K562 (cell line): ENCODE measurements at regions not wholly inside any gene's neighbourhood (a gene's known extent, or its start where the extent isn't known, plus 50 kb on each side); places are given as distances from the start of the nearest gene placed in this dataset.

Experiments
- ATAC-seq: fragments of 200-7000 bp; cut with Tn5 transposase; 3 replicates; pipeline ENCODE4 v1.9.1; 2020; ENCODE audit warnings: moderate library complexity
- BruUV-seq: library from RNA; stranded (reverse); fragments of 400-500 nt; replicated peaks from 2 replicates; lab custom pipeline; 2021; lab: Mats Ljungman, UMichigan
- CTCF ChIA-PET: fragments of 300-600 bp; formaldehyde crosslinking; extraction: SDS; loops from one replicate; lab custom pipeline; 2021; ENCODE audit warnings: low intra/inter-chr PET ratio; lab: Yijun Ruan, JAX
- POLR2A ChIA-PET: fragments of 300-600, 350-650 bp; sonication (Branson Sonifier 250); formaldehyde crosslinking; extraction: SDS; loops from one replicate; lab custom pipeline; 2021; ENCODE audit warnings: antibody characterized with exemption, inconsistent platforms; lab: Yijun Ruan, JAX
- DNase-seq, 4 experiments: peaks; one replicate each; pipeline versions ENCODE4 v3.0.0 to v3.0.0-alpha.2; 2011 to 2018; ENCODE audit warnings: low spot score in 3 of 4, mixed read lengths in 3 of 4; ENCODE audit errors: extremely low read depth in 1 of 4
- FAIRE-seq: peaks from 2 replicates; lab custom pipeline; 2011; peaks lifted over from hg19 to GRCh38; lab: Jason Lieb, UNC
- H2AFZ ChIP-seq: 2 replicates; pipeline ENCODE4 v1.6.0; 2011; ENCODE audit warnings: low read depth, low read length, control low read depth, inconsistent platforms
- H3K27ac ChIP-seq: fragments of 200-600 bp; 3 replicates; pipeline ENCODE4 v1.8.0; 2011; ENCODE audit warnings: low read depth, mild to moderate bottlenecking, control low read depth, inconsistent platforms, low read length, moderate library complexity, mixed read lengths; ENCODE audit errors: extremely low read depth
- H3K27me3 ChIP-seq, 2 experiments: fragments of 300-600 bp in 1 of 2; 2 replicates in 1 of 2; 3 replicates in 1 of 2; pipeline versions ENCODE4 v1.6.0 to v1.8.0; 2011; ENCODE audit warnings: inconsistent platforms in 2 of 2, low read length in 2 of 2, mild to moderate bottlenecking in 1 of 2, mixed read lengths in 1 of 2, moderate library complexity in 1 of 2; ENCODE audit not compliant: control insufficient read depth in 2 of 2, insufficient read depth in 2 of 2
- H3K36me3 ChIP-seq: fragments of 300-600 bp; 3 replicates; pipeline ENCODE4 v1.8.0; 2011; ENCODE audit warnings: mild to moderate bottlenecking, low read length, inconsistent platforms; ENCODE audit not compliant: control insufficient read depth, insufficient read depth
- H3K4me1 ChIP-seq, 2 experiments: fragments of 200-600 bp in 1 of 2; replicated peaks in 1 of 2; 2 replicates in 1 of 2; 3 replicates in 1 of 2; pipeline versions ENCODE4 v1.5.1 to v1.8.0; 2011; ENCODE audit warnings: inconsistent platforms in 2 of 2, low read length in 2 of 2, mild to moderate bottlenecking in 1 of 2, mixed read lengths in 1 of 2, moderate library complexity in 1 of 2; ENCODE audit not compliant: control insufficient read depth in 2 of 2, insufficient read depth in 2 of 2
- H3K4me2 ChIP-seq: 2 replicates; pipeline ENCODE4 v1.6.1; 2011; ENCODE audit warnings: low read length, control low read depth, inconsistent platforms, mixed read lengths; ENCODE audit not compliant: insufficient read depth
- H3K4me3 ChIP-seq: fragments of 200-600 bp; sonication (generic), shearing (Covaris generic); 2 replicates; pipeline ENCODE4 v1.5.1; 2016; ENCODE audit warnings: control low read depth, inconsistent platforms
- H3K79me2 ChIP-seq: fragments of 200-600 bp; 3 replicates; pipeline ENCODE4 v1.8.0; 2011; ENCODE audit warnings: low read length, inconsistent platforms; ENCODE audit not compliant: control insufficient read depth, insufficient read depth
- H3K9ac ChIP-seq, 2 experiments: 2 replicates each; pipeline versions ENCODE4 v1.6.0 to v1.6.1; 2011; ENCODE audit warnings: low read depth in 2 of 2, low read length in 2 of 2, control low read depth in 1 of 2, inconsistent platforms in 1 of 2, mild to moderate bottlenecking in 1 of 2, mixed read lengths in 1 of 2; ENCODE audit not compliant: insufficient read depth in 1 of 2
- H3K9me1 ChIP-seq: one replicate; pipeline ENCODE4 v1.6.0; 2011; ENCODE audit warnings: inconsistent platforms, mild to moderate bottlenecking, low read length, moderate library complexity; ENCODE audit not compliant: control insufficient read depth, insufficient read depth
- H3K9me3 ChIP-seq: replicated peaks from 2 replicates; pipeline ENCODE4 v1.5.1; 2011; ENCODE audit warnings: low read depth, low read length, inconsistent platforms; ENCODE audit not compliant: control insufficient read depth, insufficient read depth
- H4K20me1 ChIP-seq: replicated peaks from 2 replicates; pipeline ENCODE4 v1.6.1; 2011; ENCODE audit warnings: low read length, inconsistent platforms, mixed read lengths; ENCODE audit not compliant: control insufficient read depth, insufficient read depth
- ELF4 ChIP-seq: fragments of 450-650 bp; formaldehyde crosslinking; IDR thresholded peaks from 2 replicates; pipeline ENCODE4 v1.4.0; 2022; ENCODE audit warnings: missing genetic modification characterization
- FOXK2 ChIP-seq, 2 experiments: fragments of 450-650 bp; IDR thresholded peaks in 1 of 2; conservative IDR thresholded peaks in 1 of 2; 2 replicates each; pipeline ENCODE4 v1.6.1; 2016; ENCODE audit warnings: low read depth in 2 of 2, mild to moderate bottlenecking in 1 of 2
- HMGN3 ChIP-seq: IDR thresholded peaks from 2 replicates; pipeline ENCODE4 v1.6.1; 2011; ENCODE audit warnings: borderline replicate concordance, low read depth, mild to moderate bottlenecking, mixed read lengths, low read length; ENCODE audit not compliant: insufficient read length; ENCODE audit errors: extremely low read depth
- KDM5B ChIP-seq: fragments of 200-600 bp; sonication (generic); IDR thresholded peaks from 2 replicates; pipeline ENCODE4 v1.6.1; 2012; ENCODE audit warnings: low read depth, mild to moderate bottlenecking, moderate library complexity, low read length, control low read depth, inconsistent platforms; ENCODE audit not compliant: insufficient replicate concordance
- MLX ChIP-seq, 2 experiments: fragments of 450-650 bp in 1 of 2; sonication (generic) in 1 of 2; formaldehyde crosslinking; conservative IDR thresholded peaks; 2 replicates each; pipeline versions ENCODE4 v1.4.0 to v1.8.1; 2020 to 2022; ENCODE audit warnings: mild to moderate bottlenecking in 1 of 2, missing genetic modification reagents in 1 of 2
- NR1H2 ChIP-seq: sonication (generic); formaldehyde crosslinking; IDR thresholded peaks from 2 replicates; pipeline ENCODE4 v1.4.0; 2020; ENCODE audit warnings: mild to moderate bottlenecking, missing genetic modification reagents
- RBM34 ChIP-seq: fragments of 200-400 bp; formaldehyde crosslinking; IDR thresholded peaks from 2 replicates; pipeline ENCODE4 v1.6.1; 2018; ENCODE audit warnings: low read length, borderline replicate concordance; ENCODE audit not compliant: insufficient read depth
- TAF7 ChIP-seq: fragments of 450-650 bp; IDR thresholded peaks from 2 replicates; pipeline ENCODE4 v1.6.1; 2016; ENCODE audit warnings: missing genetic modification characterization, missing compliant biosample characterization
- TBL1XR1 ChIP-seq, 2 experiments: IDR thresholded peaks; 2 replicates each; pipeline ENCODE4 v1.6.1; 2012; ENCODE audit warnings: improper control_type of control experiment in 2 of 2, low read length in 2 of 2, mild to moderate bottlenecking in 1 of 2
- U2AF1 ChIP-seq: fragments of 200-400 bp; formaldehyde crosslinking; optimal IDR thresholded peaks from 2 replicates; pipeline ENCODE3; 2017; ENCODE audit warnings: mild to moderate bottlenecking, low read depth, low read length, moderate library complexity
- VEZF1 ChIP-seq: fragments of 200-800 bp; sonication (Bioruptor generic); IDR thresholded peaks from 2 replicates; pipeline ENCODE4 v1.6.1; 2017; ENCODE audit warnings: missing genetic modification characterization, missing compliant biosample characterization
- ZNF121 ChIP-seq: sonication (generic); formaldehyde crosslinking; conservative IDR thresholded peaks from 2 replicates; pipeline ENCODE4 v1.8.0; 2022; ENCODE audit warnings: missing genetic modification reagents
- WGBS: fragments of 100-300 bp; shearing (Covaris generic); methylation state at CpG from one replicate; pipeline ENCODE4 v1.1.6; 2016; ENCODE audit warnings: low coverage, mixed read lengths; ENCODE audit not compliant: insufficient coverage; ENCODE audit errors: missing lambda C conversion rate; 5-methylcytosine and 5-hydroxymethylcytosine counted together
- in situ Hi-C: fragments of 300-500 bp; cut with MboI; formaldehyde crosslinking; loops from 4 replicates; pipeline ENCODE4 v1.15.0; 2018; ENCODE audit warnings: inconsistent platforms, mixed read lengths
- intact Hi-C: fragments of 100-400 bp; cut with micrococcal nuclease; formaldehyde crosslinking; loops from 2 replicates; pipeline ENCODE4 v1.14.2; 2022

DNA sequence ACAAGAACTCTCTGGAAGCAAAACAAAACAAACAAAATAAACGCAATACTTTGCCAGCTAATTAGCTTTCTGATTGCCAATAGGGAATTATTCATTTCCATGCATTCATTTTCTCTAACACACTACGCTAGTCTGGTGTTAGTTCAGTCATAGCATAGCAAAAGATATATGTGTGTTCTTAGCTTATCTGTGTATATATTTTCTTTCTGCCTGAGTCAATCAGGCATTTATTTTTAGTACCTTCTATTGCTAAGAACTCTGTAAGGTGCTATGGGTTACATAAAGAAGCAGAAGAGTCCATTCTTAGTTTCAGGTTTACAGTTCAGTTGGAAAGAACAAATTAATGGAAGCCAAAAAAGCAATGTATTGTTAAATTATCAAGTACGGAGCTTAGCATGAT, 490.9 kb downstream of the KLF5 start:
- Histone ChIP-seq H3K27me3 (no peaks in the 10 kb centered on the region), H3K9me3 (no peaks in the 10 kb centered on the region), H3K9me1 (no peaks in the 10 kb centered on the region), H3K36me3 (no peaks in the 10 kb centered on the region), H3K4me2 (no peak overlapping the region), H3K9ac (no peak overlapping the region), H3K27ac (no peak overlapping the region), H3K79me2 (no peaks in the 10 kb centered on the region), H3K4me3 (no peak overlapping the region), H4K20me1 (no peaks in the 10 kb centered on the region), H2AFZ (no peak overlapping the region), H3K4me1 (no peaks in the 10 kb centered on the region)
- WGBS, result 0% methylated on average over 3 of the region's 3 CpGs
- ATAC-seq, result no peak
- ChIA-PET POLR2A (interaction anchor here (0.6 kb wide), 1 partner anchor 40 kb away, joined by 3 read pairs; no protein-coding TSS in a partner anchor), CTCF (no interaction called here)
- intact Hi-C loops, result no loop called here
- no peak for FAIRE-seq
- in situ Hi-C loops, result no loop called here
- DNase-seq, result no peak
- no peak for TF ChIP-seq KDM5B
- TF ChIP-seq U2AF1, result no peak
- TF ChIP-seq TAF7 (tag), result no peak
- TF ChIP-seq NR1H2 (CRISPR knock-in tag), result no peak
- no peak for TF ChIP-seq FOXK2 (conservative IDR thresholded peaks at IDR 0.05 in 1 of 2, IDR thresholded peaks at IDR 0.05 in 1 of 2; ENCODE audit: low read depth in 2 of 2)
- no peak for TF ChIP-seq ZNF121 (CRISPR knock-in tag)
- TF ChIP-seq ELF4, result no peak
- no peak for TF ChIP-seq TBL1XR1 (IDR thresholded peaks at IDR 0.05; ENCODE audit: low read length in 2 of 2)
- no peak for TF ChIP-seq VEZF1 (CRISPR knock-in tag)
- TF ChIP-seq HMGN3, result no peak
- TF ChIP-seq MLX (CRISPR knock-in tag; conservative IDR thresholded peaks at IDR 0.05), result no peak
- no peak for TF ChIP-seq RBM34
- no TSS peak for BruUV-seq
